ENCODE measurements at regions not wholly inside any gene's neighbourhood (a gene's known extent, or its start where the extent isn't known, plus 50 kb on each side); places are given as distances from the start of the nearest gene placed in this dataset.

DNA sequence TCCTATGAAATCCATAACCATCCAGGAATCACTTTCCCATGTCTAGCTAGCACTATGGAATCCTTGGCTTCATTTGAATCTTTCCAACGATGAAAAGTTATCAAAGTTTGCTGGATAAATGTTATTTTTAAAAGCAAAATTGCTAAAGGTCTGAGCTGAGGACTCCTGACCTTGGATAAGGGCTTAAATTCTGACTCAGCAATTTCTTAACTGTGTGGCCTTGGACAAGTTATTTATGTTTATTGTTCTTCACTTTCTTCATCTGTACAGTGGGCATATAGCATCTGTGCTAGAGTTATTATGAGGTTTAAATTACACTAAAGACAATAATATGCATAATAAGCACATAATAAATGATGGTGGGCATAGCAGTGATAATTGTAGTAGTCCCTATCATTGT is 227.5 kb downstream of the KCNS3 start:
- no peaks in the 10 kb centered on the region for H3K9me3 ChIP-seq (ENCODE audit: control insufficient read depth, low read depth, low read length)
- no peak overlapping the region for H2AK5ac ChIP-seq (ENCODE audit: insufficient read length, low read length)
- no peak overlapping the region for H3K4ac ChIP-seq (ENCODE audit: low read depth, low read length)
- no peaks in the 10 kb centered on the region for H4K20me1 ChIP-seq (ENCODE audit: control insufficient read depth, insufficient read depth, insufficient read length)
- no peaks in the 10 kb centered on the region for H3K79me1 ChIP-seq (ENCODE audit: insufficient read depth, low read depth, low read length, poor library complexity, severe bottlenecking)
- H3T11ph ChIP-seq (ENCODE audit: low read length) = no peak overlapping the region
- H3K23me2 ChIP-seq (ENCODE audit: insufficient read length, low read depth, low read length, poor library complexity, severe bottlenecking) = no peaks in the 10 kb centered on the region
- no peak overlapping the region for H2BK20ac ChIP-seq (ENCODE audit: low read depth, low read length, poor library complexity, severe bottlenecking)
- H3K4me2 ChIP-seq (ENCODE audit: insufficient read depth, insufficient read length, low read length) = no peak overlapping the region
- no peak overlapping the region for H3K14ac ChIP-seq (ENCODE audit: insufficient read depth, low read length)
- Mint-ChIP-seq H3K27ac (no peak overlapping the region), H3K4me1 (no peaks in the 10 kb centered on the region), H3K4me3 (no peak overlapping the region; a peak in 1 of 5 replicates), H3K9me3 (no peaks in the 10 kb centered on the region), H3K27me3 (ENCODE audit: low read depth) (no peaks in the 10 kb centered on the region), H3K36me3 (ENCODE audit: insufficient read depth in 1 of 3, low read depth in 3 of 3) (no peaks in the 10 kb centered on the region)
- H4K91ac ChIP-seq (ENCODE audit: insufficient read length, low read depth, low read length) = no peak overlapping the region
- H3K23ac ChIP-seq (ENCODE audit: insufficient read length, low read depth, low read length) = no peak overlapping the region
- TF ChIP-seq CTCF (conservative IDR thresholded peaks at IDR 0.05) = no peak
- no peak overlapping the region for H3K9ac ChIP-seq (ENCODE audit: extremely low read depth, insufficient read length, low read length)
- no CpG with 5 or more reads among the region's 1 CpG for WGBS (ENCODE audit: extremely low coverage, insufficient read length, low lambda C conversion rate)
- no peak overlapping the region for H3K56ac ChIP-seq (ENCODE audit: insufficient read length, low read depth, low read length)
- DNase-seq = no peak
- no peak overlapping the region for H2BK15ac ChIP-seq (ENCODE audit: low read depth, low read length)
- no peak overlapping the region for H3K27ac ChIP-seq (ENCODE audit: insufficient read length, low read depth, low read length)
- no peaks in the 10 kb centered on the region for H3K79me2 ChIP-seq (ENCODE audit: insufficient read depth, low read length)
- H4K5ac ChIP-seq (ENCODE audit: insufficient read length, low read depth, low read length) = no peak overlapping the region
- no peak overlapping the region for H4K8ac ChIP-seq (replicated peaks; ENCODE audit: insufficient read length, low read depth, low read length)
- no peak overlapping the region for H2BK12ac ChIP-seq (ENCODE audit: insufficient read length, low read depth, low read length)
- no peak overlapping the region for H2BK120ac ChIP-seq (ENCODE audit: low read depth, low read length, poor library complexity, severe bottlenecking)
- no peak overlapping the region for H2BK5ac ChIP-seq (ENCODE audit: insufficient read length, low read length)
- no peaks in the 10 kb centered on the region for H3K27me3 ChIP-seq (ENCODE audit: insufficient read depth, low read length)
- H2AFZ ChIP-seq (ENCODE audit: low read length) = no peak overlapping the region
- no peak overlapping the region for H3K18ac ChIP-seq (ENCODE audit: insufficient read length, low read depth, low read length)
- no peaks in the 10 kb centered on the region for H3K4me1 ChIP-seq (ENCODE audit: insufficient read depth, low read length)
